ENCODE measurements at regions not wholly inside any gene's neighbourhood (a gene's known extent, or its start where the extent isn't known, plus 50 kb on each side); places are given as distances from the start of the nearest gene placed in this dataset.

GRCh38 chr2:120859814-120860578 is 124.3 kb downstream of the GLI2 start:
- H3K4me3 ChIP-seq (ENCODE audit: low read depth, low read length) = no peak overlapping the region
- TF ChIP-seq CTCF (IDR thresholded peaks at IDR 0.05; ENCODE audit: control insufficient read depth, extremely low read depth, insufficient read depth) = no peak
- DNase-seq (ENCODE audit: low read depth) = no peak

DNA sequence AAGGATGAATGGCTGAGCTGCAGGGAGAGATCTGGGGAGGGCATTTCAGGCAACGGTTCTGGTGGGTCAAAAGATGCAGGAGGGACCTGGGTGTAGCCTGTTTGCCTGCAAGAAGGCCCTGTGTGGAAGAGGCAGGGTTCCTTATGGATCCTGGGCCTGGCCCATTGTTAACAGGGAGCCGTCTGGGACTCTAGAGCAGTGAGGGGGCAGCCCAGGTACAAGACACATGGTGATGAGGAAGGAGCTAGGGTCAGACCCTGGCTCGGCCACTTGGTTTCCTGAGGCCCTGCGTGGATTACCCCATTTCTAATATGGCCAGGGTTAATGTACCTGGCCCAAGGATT is 124.9 kb downstream of the GLI2 start:
- no peak for TF ChIP-seq CTCF (IDR thresholded peaks at IDR 0.05; ENCODE audit: control insufficient read depth, extremely low read depth, insufficient read depth)
- H3K4me3 ChIP-seq (ENCODE audit: low read depth, low read length) = no peak overlapping the region

DNA sequence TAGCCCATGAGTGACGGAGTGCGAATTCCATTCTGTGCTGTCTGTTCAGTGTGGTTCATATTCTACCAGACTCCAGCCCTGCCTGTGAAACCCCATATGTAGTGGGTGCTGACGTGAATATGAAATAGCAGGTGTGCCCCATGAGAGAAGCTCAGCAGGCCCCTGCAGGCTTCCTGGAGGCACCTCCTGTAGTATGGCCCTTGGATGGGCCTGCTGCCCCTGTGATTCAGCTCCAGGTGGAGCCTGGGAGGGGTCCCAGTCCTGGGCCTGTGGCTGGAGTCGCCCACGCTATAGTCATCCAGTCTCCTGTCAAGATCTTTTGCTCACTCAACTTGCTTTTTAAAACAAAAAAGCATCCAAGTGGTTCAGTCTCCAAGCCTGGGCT is 125.5 kb downstream of the GLI2 start:
- no peak for DNase-seq (ENCODE audit: low read depth)
- H3K4me3 ChIP-seq (ENCODE audit: low read depth, low read length) = no peak overlapping the region
- no peak for TF ChIP-seq CTCF (IDR thresholded peaks at IDR 0.05; ENCODE audit: control insufficient read depth, extremely low read depth, insufficient read depth)

More for the DNA sequence above, 124.9 kb downstream of the GLI2 start:
- no peak for DNase-seq (ENCODE audit: low read depth)

DNA sequence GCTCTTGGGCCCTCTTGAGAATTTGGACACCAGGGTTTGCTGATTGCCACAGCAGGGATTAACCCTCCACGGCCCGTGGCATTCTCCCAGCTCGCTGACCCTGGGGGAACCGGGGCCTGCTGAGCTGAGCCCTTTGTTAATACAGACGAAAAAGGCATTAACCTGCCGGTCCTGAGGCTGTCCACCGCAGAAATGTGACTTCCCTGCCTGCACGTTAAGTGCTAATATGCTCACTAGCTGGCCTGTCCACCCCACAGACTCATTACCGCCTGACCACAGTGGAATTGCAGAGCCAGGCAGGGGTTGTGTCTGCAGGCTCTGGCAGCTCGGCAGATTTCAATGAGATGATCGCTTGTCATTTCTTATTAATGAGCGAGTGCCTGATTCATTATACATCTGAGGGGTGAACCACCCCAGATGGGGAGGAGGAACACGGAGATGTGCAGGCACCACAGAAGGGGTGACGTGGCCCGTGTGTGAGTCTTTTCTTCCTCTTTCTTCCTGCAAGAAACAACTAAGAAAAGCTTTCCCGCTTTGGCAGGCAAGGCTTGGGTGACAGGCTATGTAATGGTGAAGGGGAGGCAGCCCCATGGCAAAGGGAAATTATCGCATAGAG is 126.0 kb downstream of the GLI2 start:
- H3K4me3 ChIP-seq (ENCODE audit: low read depth, low read length) = no peak overlapping the region
- DNase-seq (ENCODE audit: low read depth) = no peak
- TF ChIP-seq CTCF (IDR thresholded peaks at IDR 0.05; ENCODE audit: control insufficient read depth, extremely low read depth, insufficient read depth) = no peak

- no peak for DNase-seq (ENCODE audit: low read depth)
- no peak overlapping the region for H3K4me3 ChIP-seq (ENCODE audit: low read depth, low read length)
- no peak for TF ChIP-seq CTCF (IDR thresholded peaks at IDR 0.05; ENCODE audit: control insufficient read depth, extremely low read depth, insufficient read depth)
Observed at GRCh38 chr2:120862201-120863060, 126.8 kb downstream of the GLI2 start.

DNA sequence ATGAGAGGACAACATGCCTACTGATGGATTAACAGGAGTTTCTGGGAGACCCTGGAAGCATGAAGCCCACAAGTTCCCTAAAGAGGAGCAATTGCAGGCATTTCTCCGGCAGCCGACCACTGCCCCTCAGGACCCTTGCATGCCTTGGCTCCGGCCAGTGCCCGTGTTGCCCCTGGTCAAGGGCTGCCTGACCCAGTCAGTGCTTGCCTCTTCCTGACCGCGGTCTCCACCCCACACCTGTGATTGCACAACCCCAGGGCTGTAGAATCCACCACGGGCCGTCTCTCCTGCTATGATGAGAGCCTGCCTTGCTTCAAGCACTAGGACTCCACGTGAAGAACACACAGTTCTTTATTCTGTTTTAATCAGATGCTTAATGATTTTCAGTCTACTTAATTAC is 127.5 kb downstream of the GLI2 start:
- no peak overlapping the region for H3K4me3 ChIP-seq (ENCODE audit: low read depth, low read length)
- no peak for TF ChIP-seq CTCF (IDR thresholded peaks at IDR 0.05; ENCODE audit: control insufficient read depth, extremely low read depth, insufficient read depth)
- no peak for DNase-seq (ENCODE audit: low read depth)

Data from LNCaP clone FGC (cell line).